HL-60/S4 treated with retinoic acid at 250 ng/mL for 4 days and 3 days (cell line): ENCODE measurements at regions not wholly inside any gene's neighbourhood (a gene's known extent, or its start where the extent isn't known, plus 50 kb on each side); places are given as distances from the start of the nearest gene placed in this dataset.
"Not testable (repeated sequence)": the region's sequence is repeated elsewhere in the genome, so short reads cannot be mapped to it uniquely, and the experiment has no call there.

Source experiments
- in situ Hi-C: fragments of 300-500 bp; cut with MboI; formaldehyde crosslinking; loops from 2 replicates; pipeline ENCODE4 v1.7.0; 2022; ENCODE audit warnings: low sequenced_read_pairs

DNA sequence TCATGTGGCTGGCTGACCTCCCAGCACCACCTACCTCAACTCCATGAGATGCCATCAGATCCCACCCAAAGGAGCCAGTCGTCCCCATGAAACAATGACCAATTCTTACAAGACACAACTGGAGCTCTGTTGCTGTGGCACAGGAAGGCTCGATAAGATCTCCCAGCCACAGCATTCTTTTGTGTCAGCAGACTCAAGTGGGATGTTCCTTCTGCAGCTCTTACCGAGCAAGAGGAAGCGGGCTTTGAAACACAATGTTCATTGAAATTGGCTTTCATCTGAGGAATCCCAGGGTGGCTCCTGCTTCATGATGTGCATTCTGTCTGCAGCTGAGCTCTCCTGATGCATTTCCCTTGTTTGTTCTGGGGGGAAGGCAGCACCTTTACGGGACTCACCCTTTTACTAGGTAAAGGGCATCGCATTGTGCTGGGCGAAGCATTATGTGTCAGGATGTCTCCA lies 222.0 kb upstream of the SGK1 start:
- in situ Hi-C loops = no loop called here

DNA sequence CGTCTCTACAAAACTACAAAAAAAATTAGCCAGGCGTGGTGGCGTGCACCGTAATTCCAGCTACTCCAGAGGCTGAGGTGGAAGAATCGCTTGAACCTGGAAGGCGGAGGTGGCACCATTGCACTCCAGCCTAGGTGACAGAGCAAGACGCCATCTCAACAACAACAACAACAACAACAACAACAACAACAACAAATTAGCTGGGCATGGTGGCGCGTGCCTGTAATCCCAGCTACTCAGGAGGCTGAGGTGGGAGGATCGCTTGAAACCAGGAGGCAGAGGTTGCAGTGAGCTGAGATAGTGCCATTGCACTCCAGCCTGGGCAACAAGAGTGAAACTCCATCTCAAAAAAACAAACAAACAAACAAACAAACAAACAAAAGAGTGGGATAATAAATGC lies 219.9 kb upstream of the SGK1 start:
- in situ Hi-C loops = not testable (repeated sequence)

DNA sequence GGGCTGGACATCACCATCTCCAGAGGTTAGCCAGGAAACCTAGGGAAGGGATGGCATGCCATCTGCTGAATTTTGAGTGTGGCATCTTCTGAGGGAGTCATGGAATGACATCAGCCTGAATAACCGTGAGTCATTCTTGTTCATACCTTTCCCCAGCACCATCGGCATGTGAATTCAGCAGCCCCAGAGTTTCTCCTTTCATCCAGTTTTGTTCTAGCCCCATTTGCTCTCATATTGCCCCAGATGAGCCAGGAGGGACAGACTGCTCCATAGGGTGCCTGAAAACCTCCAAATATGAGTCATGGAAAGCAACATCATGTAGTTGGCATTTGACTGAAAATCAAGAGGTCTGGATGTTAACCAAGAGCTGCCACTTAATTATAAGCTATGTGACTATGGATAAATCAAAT lies 219.2 kb upstream of the SGK1 start:
- in situ Hi-C loops = no loop called here

DNA sequence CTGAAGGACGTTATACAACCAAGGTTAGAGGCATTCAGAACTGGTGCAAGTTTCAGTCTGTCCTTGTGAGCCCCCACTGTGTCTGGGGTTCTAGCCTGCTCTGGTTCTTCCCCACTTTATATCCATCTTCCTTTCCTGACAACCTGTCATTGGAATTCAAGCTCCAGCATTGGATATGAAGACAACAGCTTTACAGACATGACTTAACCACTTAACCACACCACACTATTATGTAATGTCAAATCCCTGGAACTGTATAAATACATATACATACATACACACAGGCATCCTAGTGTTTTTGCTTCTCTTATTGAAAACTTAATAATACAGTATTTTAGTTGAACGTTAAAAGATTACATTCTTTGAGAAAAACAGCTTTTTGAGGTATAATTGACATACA lies 217.9 kb upstream of the SGK1 start:
- in situ Hi-C loops = no loop called here

DNA sequence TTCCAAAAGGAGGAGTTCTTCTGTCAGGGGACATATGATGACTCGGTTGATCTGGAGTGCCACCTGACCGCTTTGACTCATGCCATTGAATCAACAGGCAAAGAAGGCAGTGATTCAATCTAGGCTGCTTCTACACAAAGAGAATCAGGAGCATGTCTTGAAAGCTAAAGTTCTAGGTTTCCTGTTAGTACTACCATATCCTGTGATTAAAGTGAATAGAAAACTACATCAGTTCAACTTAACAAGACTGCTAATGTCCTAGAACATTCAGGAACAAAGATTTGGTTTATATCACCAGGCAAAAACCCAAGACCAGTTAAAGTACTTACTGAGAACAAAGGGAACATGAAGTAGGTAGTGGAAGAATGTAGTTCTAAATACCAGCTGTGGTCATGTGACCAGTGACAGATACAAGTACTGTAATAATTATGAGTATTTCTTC lies 216.8 kb upstream of the SGK1 start:
- in situ Hi-C loops = no loop called here

DNA sequence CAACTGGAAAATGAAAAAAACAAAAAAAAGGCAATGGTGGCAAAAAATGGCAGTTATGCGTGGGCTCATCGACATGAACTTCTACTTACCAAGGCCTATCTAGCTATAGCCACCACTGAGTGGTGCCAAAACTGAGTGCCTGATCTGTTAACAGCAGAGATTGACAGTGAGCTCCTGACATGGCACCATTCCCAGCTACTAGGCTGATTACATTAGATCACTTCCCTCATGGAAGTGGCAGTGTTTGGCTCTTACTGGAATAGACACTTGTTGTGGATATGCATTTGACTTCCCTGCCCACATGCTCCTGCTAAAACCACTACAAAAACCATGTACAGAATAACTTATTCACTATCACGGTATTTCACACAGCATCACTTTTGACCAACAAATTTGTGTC lies 216.1 kb upstream of the SGK1 start:
- in situ Hi-C loops = no loop called here

DNA sequence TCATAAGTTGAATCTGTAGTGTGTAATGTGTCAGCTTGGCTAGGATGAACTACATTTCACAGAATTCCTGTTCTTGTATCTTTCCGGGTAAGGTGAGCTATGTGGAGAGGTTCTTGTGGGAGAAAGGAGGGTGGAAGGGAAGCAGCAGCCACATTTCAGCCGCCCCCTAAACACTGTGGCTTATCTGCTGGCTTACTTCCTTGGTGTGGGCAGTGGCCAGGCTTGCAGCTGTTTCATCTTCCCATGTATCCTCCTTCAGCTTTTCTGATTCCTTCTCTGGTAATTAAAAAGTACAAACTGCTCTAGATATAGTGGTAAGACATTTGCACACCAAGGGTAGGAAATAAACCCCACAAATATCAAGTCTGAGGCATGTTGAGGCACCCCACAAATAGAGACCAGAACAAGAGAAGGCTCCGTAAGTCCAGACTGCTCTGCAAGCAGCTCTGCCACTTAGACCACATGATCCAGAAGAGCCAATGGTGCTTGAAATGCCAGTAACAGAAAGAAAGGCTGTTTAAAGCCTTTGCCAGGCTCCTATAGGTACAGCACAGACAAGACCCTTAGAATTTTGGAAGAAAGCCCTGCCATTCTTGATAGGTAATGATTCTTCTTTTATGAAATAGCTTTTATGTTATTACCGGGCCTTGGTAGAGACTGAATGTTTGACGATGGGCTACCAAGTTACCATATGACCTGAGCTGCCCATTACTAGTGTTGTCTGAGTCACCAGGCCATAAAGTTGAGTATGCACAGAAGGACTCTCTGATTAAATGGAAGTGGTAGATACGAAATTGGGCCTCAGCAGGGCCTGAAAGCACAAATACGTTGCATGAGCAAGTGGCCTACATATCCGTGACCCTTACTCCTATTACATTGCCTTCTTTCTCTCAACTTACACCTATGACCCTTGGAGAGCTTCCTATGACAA lies 215.0 kb upstream of the SGK1 start:
- in situ Hi-C loops = no loop called here

DNA sequence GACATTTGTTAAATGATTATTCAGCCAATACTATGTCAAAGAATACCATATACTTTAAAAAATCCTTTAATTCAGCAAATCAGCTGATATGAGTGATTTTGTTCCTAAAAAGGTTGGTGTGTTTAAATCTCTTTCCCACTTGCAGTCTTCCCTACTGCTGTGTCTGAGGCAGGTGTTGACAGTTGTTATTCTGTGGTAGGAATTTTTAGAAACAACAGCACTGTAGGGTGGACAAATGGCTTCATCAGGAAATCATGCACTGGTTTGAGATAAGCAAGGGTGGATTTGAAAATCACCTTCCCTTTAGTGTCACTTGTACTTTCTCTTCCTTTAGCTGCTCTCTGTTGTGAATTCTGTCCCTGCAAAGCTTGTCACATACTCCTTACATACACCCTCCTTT lies 213.7 kb upstream of the SGK1 start:
- in situ Hi-C loops = no loop called here

DNA sequence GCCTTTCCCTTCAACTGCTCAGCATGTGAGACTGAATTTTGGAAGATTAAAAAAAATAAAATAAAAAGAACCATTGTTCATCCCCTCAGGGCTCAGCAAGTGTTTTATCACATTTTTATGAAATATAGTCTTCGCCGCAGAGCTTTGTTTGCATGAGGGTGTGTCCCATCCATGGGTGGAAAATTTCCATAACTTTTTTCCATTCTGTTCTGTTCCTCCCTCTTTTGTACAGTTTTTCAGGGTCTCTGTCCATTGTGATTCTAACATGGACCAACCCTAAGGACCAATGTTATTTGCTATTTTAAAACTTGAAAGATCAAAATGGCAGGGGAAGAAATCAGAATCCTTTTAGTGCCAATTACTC lies 213.3 kb upstream of the SGK1 start:
- in situ Hi-C loops = no loop called here

DNA sequence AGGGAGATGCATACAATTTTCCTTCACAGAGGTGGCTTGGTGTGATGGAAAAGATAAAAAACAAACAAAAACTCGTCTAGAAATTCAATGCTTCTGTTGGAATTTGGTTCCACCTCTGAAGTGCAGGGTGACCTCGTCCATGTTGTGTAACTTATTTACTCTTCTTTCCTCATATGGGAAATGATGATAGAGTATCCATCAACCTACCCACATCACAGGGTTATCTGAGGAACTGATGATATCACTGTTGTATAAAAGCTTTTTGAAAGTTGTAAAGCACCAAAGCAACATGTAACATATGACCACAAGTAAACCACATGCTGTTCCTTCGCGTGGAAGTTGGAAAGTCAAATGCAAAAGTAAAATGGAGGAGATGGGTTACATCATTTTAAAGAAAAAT lies 212.0 kb upstream of the SGK1 start:
- in situ Hi-C loops = no loop called here

DNA sequence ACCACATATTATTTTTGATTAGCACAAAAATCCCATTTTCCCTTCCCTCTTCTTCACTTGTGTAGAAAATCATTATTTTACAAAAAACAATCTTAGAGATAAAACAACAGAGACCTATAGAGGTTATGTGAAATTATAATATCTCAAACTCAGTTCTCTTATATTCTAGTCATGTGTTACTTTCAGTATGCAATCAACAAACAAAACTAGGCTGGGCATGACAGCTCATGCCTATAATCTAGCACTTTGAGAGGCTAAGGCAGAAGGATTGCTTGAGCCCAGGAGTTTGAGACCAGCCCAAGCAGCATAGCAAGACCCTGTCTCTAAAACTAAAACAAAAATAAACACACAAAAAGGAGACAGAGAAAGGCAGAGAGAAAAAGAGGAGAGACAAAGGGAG lies 211.4 kb upstream of the SGK1 start:
- in situ Hi-C loops = no loop called here

DNA sequence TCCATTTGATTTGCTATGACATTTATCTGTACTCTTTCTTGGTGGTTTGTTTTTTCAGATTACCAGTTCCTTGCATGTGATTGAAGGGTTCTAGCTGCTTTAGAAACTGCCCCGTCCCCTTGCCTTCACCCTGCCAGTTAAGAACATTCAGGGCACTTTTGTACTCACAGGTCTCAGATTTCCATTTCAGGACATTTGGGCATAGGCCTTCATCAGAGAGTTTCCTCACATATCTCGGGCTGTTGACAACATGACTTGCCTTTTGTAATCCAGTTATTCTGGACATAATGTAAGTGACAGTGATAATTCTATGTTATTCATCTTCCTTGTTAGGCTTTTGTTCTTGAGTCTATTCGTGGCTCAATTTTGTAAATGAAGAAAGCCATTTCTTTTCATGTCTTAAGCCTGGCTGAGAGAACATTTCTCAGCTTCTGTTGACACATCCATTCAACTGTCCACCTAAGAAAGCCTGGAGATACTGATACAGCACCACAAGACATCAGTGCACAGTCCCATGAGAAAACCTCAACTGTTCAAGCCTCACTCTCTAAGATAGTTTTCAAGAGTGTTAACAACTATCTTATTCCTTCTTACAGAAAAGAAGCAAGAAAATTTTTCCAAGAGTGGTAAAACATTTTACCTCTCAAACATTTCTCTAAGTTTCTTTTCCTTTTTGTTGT lies 209.3 kb upstream of the SGK1 start:
- in situ Hi-C loops = no loop called here

DNA sequence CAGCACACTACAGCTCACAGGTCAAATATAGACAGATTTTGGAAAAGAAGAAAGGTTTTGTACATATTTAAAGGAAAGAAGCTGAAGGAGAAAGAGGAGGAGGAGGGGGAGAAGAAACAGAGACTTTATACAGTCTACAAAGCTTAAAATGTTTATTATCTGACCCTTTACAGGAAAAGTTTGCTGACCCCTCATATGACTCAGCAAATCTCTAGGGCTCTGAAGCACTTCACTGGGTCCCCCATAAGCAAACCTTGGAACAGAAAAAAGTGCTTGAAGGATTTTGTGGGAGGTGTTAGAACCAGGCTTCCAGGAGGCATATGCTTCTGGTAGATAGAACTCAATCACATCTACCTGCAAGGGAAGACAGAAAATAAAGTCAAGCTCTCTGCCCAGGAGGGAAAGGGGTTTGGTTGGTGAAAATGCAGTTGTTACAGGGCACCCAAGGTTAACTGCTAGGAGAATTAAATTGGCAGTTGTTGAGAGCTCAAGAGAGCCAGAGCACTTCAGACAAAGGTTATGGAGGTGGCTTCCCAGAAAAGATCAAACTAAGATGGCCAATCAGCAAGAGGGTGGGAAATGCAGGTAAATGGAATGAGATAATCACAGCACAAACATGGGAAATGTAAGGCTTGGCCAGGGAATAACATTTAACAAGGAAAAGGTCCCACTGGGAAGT lies 207.4 kb upstream of the SGK1 start:
- in situ Hi-C loops = no loop called here

DNA sequence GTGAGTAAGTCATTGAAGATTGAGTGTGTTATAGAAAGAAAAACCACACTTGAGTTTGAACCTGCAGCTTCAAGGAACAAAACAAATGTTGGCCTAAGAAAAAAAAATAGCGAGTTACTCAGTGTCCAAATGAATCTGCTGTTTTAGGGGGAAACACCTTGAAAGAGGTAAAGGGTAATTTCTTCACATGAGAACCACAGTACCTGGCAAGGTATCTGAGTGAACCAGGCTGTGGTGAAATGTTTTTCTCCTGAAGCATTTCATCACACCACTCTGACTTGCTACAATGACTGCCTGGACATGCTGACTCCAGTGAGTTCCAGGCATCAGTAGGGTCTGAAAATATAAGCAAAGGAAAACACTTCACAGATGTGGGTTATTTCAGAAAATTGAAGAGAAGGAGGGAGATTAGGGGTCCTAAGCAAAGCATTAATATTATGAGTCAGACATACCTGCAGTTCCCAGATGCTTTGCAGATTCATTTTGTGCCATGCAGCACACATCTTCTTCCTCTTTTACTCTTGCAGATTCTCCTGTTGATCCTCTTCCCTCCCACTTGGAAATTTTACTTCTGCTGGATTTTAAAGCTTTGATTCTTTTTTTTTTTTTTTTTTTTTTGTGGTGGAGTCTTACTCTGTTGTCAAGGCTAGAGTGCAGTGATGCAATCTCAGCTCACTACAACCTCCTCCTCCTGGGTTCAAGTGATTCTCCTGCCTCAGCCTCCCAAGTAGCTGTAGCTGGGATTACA lies 206.2 kb upstream of the SGK1 start:
- in situ Hi-C loops = no loop called here

DNA sequence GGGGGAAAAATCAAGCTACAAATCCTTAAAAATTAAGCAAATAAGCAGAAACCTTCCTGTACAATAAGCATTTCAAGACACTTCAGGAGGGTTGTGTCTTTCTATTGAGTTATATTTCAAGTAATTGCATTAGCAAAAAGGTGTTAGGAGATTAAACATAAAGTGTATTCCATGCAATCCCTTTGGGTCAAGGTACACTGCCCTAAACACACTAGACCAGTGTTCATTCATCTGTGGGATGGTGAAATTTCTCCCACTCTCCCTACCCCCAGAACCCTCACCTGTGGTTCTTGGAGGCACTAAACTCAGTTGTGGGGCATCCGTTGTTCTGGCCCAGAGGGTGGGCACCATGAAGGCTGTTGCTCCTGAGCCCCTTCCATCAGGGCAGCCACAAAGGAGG lies 205.1 kb upstream of the SGK1 start:
- in situ Hi-C loops = no loop called here

DNA sequence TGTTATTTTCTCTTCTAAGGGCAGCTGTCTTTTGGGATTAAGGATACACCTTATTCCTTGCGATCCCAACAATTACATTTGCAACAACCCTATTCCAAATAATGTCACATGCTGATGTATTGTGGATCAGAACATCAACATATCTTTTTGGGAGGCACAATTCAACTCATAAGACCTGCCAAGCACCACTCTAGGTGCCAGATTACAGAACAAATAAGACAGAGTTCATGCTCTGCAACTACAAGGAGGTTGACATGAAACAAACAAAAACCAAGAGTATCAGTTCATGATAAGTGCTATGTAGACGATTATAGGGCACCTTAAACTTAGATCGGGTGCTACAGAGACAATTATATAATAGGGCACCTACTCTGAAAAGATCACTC lies 203.2 kb upstream of the SGK1 start:
- in situ Hi-C loops = no loop called here

DNA sequence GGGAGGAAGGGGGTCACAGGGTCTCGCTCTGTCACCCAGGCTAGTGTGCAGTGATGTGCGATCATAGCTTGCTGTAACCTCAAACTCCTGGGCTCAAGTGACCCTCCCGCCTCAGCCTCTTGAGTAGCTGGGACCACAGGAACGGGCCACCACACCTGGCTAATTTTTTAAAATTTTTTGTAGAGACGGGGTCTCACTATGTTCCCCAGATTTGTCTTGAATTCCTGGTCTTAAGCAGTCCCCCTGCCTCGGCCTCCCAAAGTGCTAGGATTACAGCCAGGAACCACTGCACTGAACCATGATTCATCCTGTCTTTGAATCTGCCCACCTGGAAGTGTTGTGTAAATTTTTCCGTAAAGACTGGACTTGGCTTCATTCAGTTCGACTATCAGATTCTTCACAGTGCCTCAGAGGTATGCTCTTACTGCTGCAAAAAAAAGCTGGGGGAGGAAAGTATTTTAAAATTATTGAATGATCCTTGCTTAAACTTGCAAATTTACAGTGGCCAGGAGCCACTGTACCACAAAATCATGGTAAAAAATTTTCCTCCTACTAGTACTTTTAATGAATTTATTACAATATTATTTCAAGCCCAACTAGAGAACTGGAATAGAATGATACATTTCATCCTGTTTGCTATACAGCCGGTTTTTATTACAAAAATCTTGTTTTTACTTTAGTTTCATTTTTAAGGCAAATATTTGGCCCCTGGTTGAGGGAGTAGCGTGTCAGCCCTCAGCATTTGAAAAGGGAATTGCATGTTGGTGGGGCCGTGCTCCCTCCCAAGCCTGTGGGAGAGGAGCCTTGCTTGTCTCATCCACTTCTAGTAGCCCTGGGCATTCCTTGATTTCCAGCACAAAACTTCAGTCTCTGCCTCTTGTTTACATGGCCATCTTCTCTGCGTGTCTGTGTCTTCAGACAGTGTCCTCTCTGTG lies 202.5 kb upstream of the SGK1 start:
- in situ Hi-C loops = no loop called here

DNA sequence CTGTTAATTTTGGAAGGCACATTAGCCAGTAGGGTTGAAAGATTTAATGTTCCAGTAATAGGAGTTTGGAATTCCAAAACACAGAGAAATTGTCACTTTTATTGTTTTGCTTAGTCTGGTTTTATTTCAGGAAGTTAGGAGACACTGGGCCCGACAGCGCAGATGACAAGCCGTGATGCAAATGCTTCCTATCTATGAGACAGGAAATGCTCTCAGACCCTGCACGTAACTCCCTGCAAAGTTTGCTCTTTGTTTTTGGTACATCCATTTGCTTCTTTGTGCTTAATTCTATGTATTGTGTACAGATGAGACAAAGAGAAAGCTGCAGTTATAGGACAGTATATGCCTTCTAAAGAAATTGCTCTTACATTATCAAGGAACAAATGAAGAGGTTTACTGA lies 201.6 kb upstream of the SGK1 start:
- in situ Hi-C loops = no loop called here

DNA sequence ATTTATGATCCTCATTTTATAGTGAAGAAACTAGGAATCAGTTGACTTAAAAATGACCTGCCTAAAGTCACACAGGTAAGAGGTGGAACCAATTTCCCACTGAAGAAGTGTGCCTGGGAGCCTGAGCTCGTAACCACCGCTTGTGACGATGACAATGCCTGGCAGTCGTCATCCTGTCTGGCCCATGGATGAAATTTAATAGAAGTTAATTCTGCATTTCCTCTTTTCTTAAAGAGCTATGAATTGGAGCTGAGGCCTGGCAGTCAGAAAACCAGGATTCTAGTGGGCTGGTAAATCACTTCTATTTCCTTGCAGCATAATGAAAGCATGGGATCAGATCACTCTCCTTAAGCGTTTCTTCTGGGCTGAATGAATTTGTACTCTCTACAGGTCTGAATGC lies 200.0 kb upstream of the SGK1 start:
- in situ Hi-C loops = no loop called here

DNA sequence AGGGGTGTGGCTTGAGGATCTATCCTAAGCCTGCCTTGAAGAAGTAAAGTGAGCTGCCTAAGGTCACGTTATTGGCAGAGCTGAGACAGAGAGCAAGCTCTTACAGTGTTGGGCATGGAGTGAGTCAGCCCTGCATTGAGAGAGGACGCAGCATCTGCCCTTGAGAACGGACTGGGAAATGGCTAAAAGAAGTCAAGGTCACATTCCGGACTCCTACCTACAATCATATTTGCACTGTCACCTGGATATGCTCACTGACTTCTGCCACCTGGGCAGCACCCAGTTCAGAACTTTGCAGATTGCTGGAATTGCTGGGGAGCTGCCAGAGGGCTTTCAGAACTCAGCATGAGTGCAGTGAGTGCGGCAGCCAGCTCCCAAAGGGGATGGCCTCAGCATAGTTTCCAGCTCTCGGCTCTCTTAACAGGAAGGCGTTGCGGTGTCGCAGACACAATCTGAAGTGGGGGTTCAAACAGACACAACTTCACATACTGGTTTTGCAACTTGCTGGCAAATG lies 199.3 kb upstream of the SGK1 start:
- in situ Hi-C loops = no loop called here
